ENCODE measurements at regions not wholly inside any gene's neighbourhood (a gene's known extent, or its start where the extent isn't known, plus 50 kb on each side); places are given as distances from the start of the nearest gene placed in this dataset.

DNA sequence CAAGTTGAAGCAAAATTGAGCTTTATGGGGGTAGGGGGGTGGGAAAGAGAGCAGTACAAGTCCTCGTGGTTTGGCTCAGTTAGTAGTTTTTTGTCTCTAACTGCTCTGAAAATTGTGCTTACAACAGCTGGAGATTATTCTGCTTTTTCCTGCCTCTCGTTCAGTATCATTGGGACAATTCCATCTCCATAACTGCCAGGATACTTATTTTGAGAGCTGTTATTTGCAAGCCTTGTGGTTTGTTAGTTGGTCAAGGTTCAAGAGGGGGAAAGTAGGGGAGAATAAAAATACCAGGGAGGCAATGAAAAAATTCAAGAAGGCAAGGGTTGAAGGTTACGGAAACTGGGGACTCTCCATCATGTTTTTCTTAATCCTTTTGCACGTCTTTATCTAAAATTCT, 811.8 kb upstream of the ADGRL2 start:
- H3K27me3 ChIP-seq, result no peaks in the 10 kb centered on the region
- no peaks in the 10 kb centered on the region for H3K4me1 ChIP-seq
- H3K36me3 ChIP-seq (ENCODE audit: low read depth, missing control alignments), result no peaks in the 10 kb centered on the region
- DNase-seq, result no peak
- no peak overlapping the region for H3K4me3 ChIP-seq
- H3K9me3 ChIP-seq, result no peaks in the 10 kb centered on the region
- 56 to 61% methylated on average over 4 of the region's 4 CpGs for WGBS, 2 donors
- intact Hi-C loops (cut with DNase I; ENCODE audit: low total_unique reads), result no loop called here
- H3K27ac ChIP-seq, result no peak overlapping the region
- TF ChIP-seq POLR2A (IDR thresholded peaks at IDR 0.05) (no peak), CTCF (IDR thresholded peaks at IDR 0.05) (no peak)

DNA sequence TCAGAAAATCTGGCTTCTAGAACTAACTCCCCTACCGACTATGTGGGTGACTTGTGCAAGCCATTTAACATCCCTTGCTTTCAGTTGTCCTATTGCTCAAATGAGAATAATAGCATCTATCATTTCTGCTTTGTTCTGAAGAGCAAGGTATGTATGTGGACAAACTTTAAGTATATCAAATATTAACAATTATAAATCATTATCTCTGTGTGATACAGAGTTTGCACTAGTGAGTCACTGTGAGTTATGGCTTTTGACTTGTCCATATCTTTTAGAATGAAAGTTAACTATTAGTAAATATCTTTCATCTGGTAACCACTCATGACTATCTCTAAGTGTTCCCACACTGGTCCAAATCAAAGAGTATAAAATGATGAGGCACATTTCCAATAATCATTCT, 812.9 kb upstream of the ADGRL2 start:
- Histone ChIP-seq H3K27me3 (no peaks in the 10 kb centered on the region), H3K36me3 (ENCODE audit: low read depth, missing control alignments) (no peaks in the 10 kb centered on the region)
- WGBS, 2 donors, result 70 to 85% methylated on average over 1 of the region's 1 CpG

DNA sequence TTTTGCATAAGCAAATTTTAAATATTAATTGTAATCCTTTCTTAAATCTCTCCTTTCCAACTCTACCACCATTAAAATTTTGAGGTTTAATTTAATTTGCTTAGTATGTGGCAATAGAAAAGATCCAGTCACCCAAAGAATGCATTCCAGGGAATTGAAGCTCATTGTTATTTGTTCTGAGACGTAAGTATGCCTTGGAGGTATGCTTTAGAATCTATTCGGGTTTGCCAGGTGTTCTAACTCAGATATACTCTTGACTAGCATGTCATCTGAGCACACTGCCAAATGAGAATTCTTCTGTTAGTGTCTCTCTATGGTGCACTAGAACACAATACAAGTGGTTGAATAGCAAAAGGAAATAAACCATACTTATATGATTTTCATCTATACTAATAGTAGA, 813.6 kb upstream of the ADGRL2 start:
- H3K4me3 ChIP-seq, result no peak overlapping the region
- DNase-seq, result no peak
- no peaks in the 10 kb centered on the region for H3K9me3 ChIP-seq
- 54 to 69% methylated on average over 2 of the region's 2 CpGs for WGBS, 2 donors
- H3K27ac ChIP-seq, result no peak overlapping the region
- no peaks in the 10 kb centered on the region for H3K27me3 ChIP-seq
- TF ChIP-seq POLR2A (IDR thresholded peaks at IDR 0.05), result no peak
- TF ChIP-seq CTCF (IDR thresholded peaks at IDR 0.05), result no peak
- no peaks in the 10 kb centered on the region for H3K36me3 ChIP-seq (ENCODE audit: low read depth, missing control alignments)
- intact Hi-C loops (cut with DNase I; ENCODE audit: low total_unique reads), result no loop called here
- no peaks in the 10 kb centered on the region for H3K4me1 ChIP-seq

More for the DNA sequence above, 812.9 kb upstream of the ADGRL2 start:
- Histone ChIP-seq H3K9me3 (no peaks in the 10 kb centered on the region), H3K27ac (no peak overlapping the region), H3K4me1 (no peaks in the 10 kb centered on the region), H3K4me3 (no peak overlapping the region)
- no peak for TF ChIP-seq POLR2A (IDR thresholded peaks at IDR 0.05)
- TF ChIP-seq CTCF (IDR thresholded peaks at IDR 0.05), result no peak
- intact Hi-C loops (cut with DNase I; ENCODE audit: low total_unique reads), result no loop called here
- no peak for DNase-seq

DNA sequence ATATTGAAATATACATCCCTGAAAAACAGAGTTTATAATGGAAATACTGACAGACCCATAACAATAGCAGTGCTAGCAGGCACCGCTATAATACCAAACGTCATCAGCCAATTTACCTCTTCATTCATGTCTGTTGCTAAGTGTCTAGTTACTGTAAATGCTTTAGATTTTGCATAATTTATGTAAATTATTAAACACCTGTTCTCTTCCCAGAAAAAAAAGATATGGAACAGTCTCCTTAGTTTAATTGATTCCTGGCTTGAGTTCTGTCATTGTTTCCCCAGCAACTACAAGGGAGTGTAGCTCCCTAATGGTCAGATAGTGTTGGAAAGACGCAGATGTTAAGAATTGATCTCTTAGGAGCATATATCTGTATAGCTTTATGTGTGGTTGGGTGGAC, 817.9 kb upstream of the ADGRL2 start:
- Histone ChIP-seq H3K4me1 (no peaks in the 10 kb centered on the region), H3K36me3 (ENCODE audit: low read depth, missing control alignments) (no peaks in the 10 kb centered on the region), H3K9me3 (no peaks in the 10 kb centered on the region), H3K4me3 (no peak overlapping the region), H3K27me3 (no peaks in the 10 kb centered on the region), H3K27ac (no peak overlapping the region)
- TF ChIP-seq POLR2A (IDR thresholded peaks at IDR 0.05), result no peak
- no peak for TF ChIP-seq CTCF (IDR thresholded peaks at IDR 0.05)
- intact Hi-C loops (cut with DNase I; ENCODE audit: low total_unique reads), result no loop called here
- WGBS, 2 donors, result 91 to 96% methylated on average over 3 of the region's 3 CpGs
- DNase-seq, result no peak

DNA sequence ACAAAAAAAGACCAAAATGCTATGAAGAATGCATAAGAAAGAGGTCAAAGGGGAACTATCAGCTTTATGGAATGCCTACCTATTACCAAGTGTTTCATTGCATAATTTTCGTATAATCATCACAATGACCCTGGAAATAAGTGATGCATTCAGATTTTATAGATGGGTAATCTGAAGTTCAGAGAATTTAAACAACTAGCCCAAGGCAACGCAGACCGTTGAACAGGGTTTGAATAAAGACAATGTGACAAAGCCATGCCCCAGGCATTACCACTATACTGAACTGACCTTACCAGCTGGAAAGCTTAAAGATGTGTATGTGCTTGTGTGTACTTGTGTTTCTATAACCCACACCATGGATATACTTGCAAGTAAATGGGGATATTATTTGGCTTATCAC, 827.6 kb upstream of the ADGRL2 start:
- TF ChIP-seq POLR2A (IDR thresholded peaks at IDR 0.05) (no peak), CTCF (IDR thresholded peaks at IDR 0.05) (no peak)
- H3K4me3 ChIP-seq, result no peak overlapping the region
- no peaks in the 10 kb centered on the region for H3K9me3 ChIP-seq
- intact Hi-C loops (cut with DNase I; ENCODE audit: low total_unique reads), result no loop called here
- no peak overlapping the region for H3K27ac ChIP-seq
- no peaks in the 10 kb centered on the region for H3K27me3 ChIP-seq
- no peak for DNase-seq
- H3K36me3 ChIP-seq (ENCODE audit: low read depth, missing control alignments), result no peaks in the 10 kb centered on the region
- WGBS, 2 donors, result 83 to 91% methylated on average over 3 of the region's 3 CpGs
- H3K4me1 ChIP-seq, result no peaks in the 10 kb centered on the region
